ENCODE measurements at regions not wholly inside any gene's neighbourhood (a gene's known extent, or its start where the extent isn't known, plus 50 kb on each side); places are given as distances from the start of the nearest gene placed in this dataset.
"Not testable (repeated sequence)": the region's sequence is repeated elsewhere in the genome, so short reads cannot be mapped to it uniquely, and the experiment has no call there.

- DNase-seq (ENCODE audit: extremely low read depth, low read depth) = no peak
- H3K4me3 ChIP-seq (replicated peaks; ENCODE audit: low read depth, low read length) = no peak overlapping the region
- TF ChIP-seq CTCF (IDR thresholded peaks at IDR 0.05; ENCODE audit: low read depth, low read length, missing control alignments) = no peak
Observed at GRCh38 chrX:85808217-85808616, 239.1 kb downstream of the CHM start.

- H3K4me3 ChIP-seq (replicated peaks; ENCODE audit: low read depth, low read length); DNase-seq (ENCODE audit: extremely low read depth, low read depth): not testable (repeated sequence)
Observed at GRCh38 chrX:85772391-85772790, 275.0 kb downstream of the CHM start.

- TF ChIP-seq CTCF (IDR thresholded peaks at IDR 0.05; ENCODE audit: low read depth, low read length, missing control alignments) = no peak
- no peak for DNase-seq (ENCODE audit: extremely low read depth, low read depth)
- H3K4me3 ChIP-seq (replicated peaks; ENCODE audit: low read depth, low read length) = no peak overlapping the region
Observed at GRCh38 chrX:85765651-85766050, 281.7 kb downstream of the CHM start.

GRCh38 chrX:85723025-85723424 is 324.3 kb downstream of the CHM start:
- not testable (repeated sequence) for DNase-seq (ENCODE audit: extremely low read depth, low read depth); H3K4me3 ChIP-seq (replicated peaks; ENCODE audit: low read depth, low read length)

GRCh38 chrX:85703233-85703632 is 323.8 kb upstream of the POF1B start:
- DNase-seq (ENCODE audit: extremely low read depth, low read depth) = not testable (repeated sequence)

GRCh38 chrX:85698921-85699320 is 319.5 kb upstream of the POF1B start:
- no peak for TF ChIP-seq CTCF (IDR thresholded peaks at IDR 0.05; ENCODE audit: low read depth, low read length, missing control alignments)
- no peak for DNase-seq (ENCODE audit: extremely low read depth, low read depth)
- H3K4me3 ChIP-seq (replicated peaks; ENCODE audit: low read depth, low read length) = no peak overlapping the region

More at GRCh38 chrX:85703233-85703632, 323.8 kb upstream of the POF1B start:
- H3K4me3 ChIP-seq (replicated peaks; ENCODE audit: low read depth, low read length) = not testable (repeated sequence)

- no peak for TF ChIP-seq CTCF (IDR thresholded peaks at IDR 0.05; ENCODE audit: low read depth, low read length, missing control alignments)
- no peak for DNase-seq (ENCODE audit: extremely low read depth, low read depth)
- H3K4me3 ChIP-seq (replicated peaks; ENCODE audit: low read depth, low read length) = no peak overlapping the region
Observed at GRCh38 chrX:85685843-85686242, 306.4 kb upstream of the POF1B start.

- H3K4me3 ChIP-seq (replicated peaks; ENCODE audit: low read depth, low read length) = no peak overlapping the region
- no peak for DNase-seq (ENCODE audit: extremely low read depth, low read depth)
- TF ChIP-seq CTCF (IDR thresholded peaks at IDR 0.05; ENCODE audit: low read depth, low read length, missing control alignments) = no peak
Observed at GRCh38 chrX:85666471-85666870, 287.0 kb upstream of the POF1B start.

GRCh38 chrX:85663970-85664369 is 284.5 kb upstream of the POF1B start:
- H3K4me3 ChIP-seq (replicated peaks; ENCODE audit: low read depth, low read length); DNase-seq (ENCODE audit: extremely low read depth, low read depth): not testable (repeated sequence)
